Inflammatory macrophage treated with lipopolysaccharide for 4 hours (primary cell): ENCODE measurements at regions not wholly inside any gene's neighbourhood (a gene's known extent, or its start where the extent isn't known, plus 50 kb on each side); places are given as distances from the start of the nearest gene placed in this dataset.
"Not testable (repeated sequence)": the region's sequence is repeated elsewhere in the genome, so short reads cannot be mapped to it uniquely, and the experiment has no call there.

ENCODE experiments used
- DNase-seq: peaks from one replicate; pipeline ENCODE4 v3.0.0-alpha.2; 2020

GRCh38 chr2:58350484-58350883 lies 109.4 kb upstream of the FANCL start:
- no peak for DNase-seq

GRCh38 chr2:58347810-58348209 lies 106.7 kb upstream of the FANCL start:
- DNase-seq, result no peak

GRCh38 chr2:58341047-58341446 lies 99.9 kb upstream of the FANCL start:
- no peak for DNase-seq

- no peak for DNase-seq
Measured at GRCh38 chr2:58339548-58340243, 98.6 kb upstream of the FANCL start.

GRCh38 chr2:58336416-58336815 lies 95.3 kb upstream of the FANCL start:
- no peak for DNase-seq

GRCh38 chr2:58334414-58334813 lies 93.3 kb upstream of the FANCL start:
- DNase-seq, result no peak

DNA sequence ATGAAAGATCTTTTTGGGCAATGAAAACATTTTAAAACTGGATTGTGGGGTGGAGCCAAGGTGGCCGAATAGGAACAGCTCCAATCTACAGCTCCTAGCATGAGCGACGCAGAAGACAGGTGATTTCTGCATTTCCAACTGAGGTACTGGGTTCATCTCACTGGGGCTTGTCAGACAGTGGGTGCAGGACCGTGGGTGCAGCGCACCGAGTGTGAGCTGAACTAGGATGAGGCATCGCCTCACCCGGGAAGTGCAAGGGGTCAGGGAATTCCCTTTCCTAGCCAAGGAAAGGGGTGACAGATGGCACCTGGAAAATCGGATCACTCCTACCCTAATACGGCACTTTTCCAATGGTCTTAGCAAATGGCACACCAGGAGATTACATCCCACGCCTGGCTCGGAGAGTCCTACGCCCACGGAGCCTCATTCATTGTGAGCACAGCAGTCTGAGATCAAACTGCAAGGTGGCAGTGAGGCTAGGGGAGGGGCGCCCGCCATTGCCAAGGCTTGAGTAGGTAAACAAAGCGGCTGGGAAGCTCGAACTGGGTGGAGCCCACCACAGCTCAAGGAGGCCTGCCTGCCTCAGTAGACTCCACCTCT lies 84.3 kb upstream of the FANCL start:
- not testable (repeated sequence) for DNase-seq

DNA sequence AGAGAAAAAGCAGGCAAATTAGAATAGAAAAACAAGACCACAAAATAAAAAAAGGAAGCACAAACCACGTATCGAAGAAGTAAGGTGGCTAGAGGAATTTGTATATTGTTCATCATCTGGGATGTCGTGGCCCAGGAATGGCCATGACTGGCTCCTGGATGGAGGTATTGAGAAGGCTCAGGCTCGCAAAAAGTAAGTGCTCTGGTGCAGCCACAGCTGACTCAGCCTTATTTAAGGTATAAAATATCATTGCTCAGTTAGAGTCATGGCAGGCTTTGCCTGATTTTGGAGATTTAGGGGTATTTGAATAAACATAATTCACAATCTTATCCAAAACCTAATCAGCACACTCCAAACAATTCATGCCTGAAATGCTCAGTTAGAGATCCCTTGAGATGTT lies 78.4 kb upstream of the FANCL start:
- no peak for DNase-seq

GRCh38 chr2:58318949-58319348 lies 77.8 kb upstream of the FANCL start:
- not testable (repeated sequence) for DNase-seq

DNA sequence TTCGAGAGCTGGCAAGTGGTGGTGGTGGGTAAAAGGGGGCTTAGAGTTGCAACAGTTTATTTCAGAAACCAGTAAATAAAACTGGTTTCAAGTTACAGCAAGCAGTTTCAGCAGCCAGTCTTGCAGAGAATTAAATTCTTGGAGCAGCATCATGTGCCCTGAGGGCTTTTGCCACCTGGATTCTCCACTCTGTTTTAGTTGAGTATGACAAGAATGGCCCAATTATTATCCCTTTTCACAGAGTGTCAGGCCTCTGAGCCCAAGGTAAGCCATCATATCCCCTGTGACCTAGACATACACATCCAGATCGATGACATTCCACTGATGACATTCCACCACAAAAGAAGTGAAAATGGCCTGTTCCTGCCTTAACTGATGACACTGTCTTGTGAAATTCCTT lies 72.8 kb upstream of the FANCL start:
- no peak for DNase-seq

- no peak for DNase-seq
Measured at GRCh38 chr2:58308435-58308834, 67.3 kb upstream of the FANCL start.

GRCh38 chr2:58304843-58305242 lies 63.7 kb upstream of the FANCL start:
- no peak for DNase-seq

DNA sequence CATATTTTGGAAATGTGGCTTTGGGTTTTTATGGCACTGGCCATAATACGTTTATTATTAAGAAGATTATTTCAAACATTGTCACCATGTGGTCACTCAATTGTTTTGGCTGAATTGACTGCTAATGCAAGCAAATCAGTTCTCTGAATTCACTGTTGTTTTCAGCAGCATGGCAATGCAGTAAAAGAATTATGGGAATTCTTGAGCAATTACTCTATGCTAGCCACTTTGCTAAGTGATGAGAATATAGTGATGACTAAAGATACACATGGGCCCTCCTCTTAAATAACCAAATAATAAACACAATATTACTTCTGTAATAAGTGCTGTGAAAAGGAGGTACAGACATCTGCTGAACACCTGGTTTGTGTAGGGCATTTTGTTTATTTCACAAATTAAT lies 58.0 kb upstream of the FANCL start:
- DNase-seq, result no peak

GRCh38 chr2:58293056-58293455 lies 51.9 kb upstream of the FANCL start:
- DNase-seq, result no peak

GRCh38 chr2:58291726-58292438 lies 50.8 kb upstream of the FANCL start:
- no peak for DNase-seq
